ENCODE measurements at regions not wholly inside any gene's neighbourhood (a gene's known extent, or its start where the extent isn't known, plus 50 kb on each side); places are given as distances from the start of the nearest gene placed in this dataset.

DNA sequence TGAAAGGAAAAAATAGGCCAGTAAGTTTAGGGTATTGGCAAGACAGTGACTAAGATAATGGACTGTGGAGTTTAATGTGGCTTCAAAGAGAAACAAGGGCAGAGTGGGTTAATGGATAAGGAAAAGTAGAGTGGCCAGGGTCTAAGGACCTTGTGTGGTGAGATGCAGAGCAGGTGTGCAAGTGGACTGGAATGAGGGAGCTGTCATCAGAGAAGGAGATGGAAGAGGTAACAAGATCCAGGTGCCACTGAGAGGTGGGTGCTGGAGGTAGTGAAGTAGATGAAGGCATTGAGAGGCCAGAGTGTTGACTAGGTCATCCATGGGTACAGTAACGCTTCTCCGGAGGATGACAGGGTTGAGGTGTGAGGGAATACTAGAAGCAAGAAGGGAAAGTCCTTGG is 136.1 kb downstream of the QRSL1 start:
- Histone ChIP-seq H2BK120ac (ENCODE audit: low read depth, low read length, poor library complexity, severe bottlenecking) (no peak overlapping the region), H3K9ac (ENCODE audit: extremely low read depth, insufficient read length, low read length) (no peak overlapping the region), H3K4me1 (ENCODE audit: insufficient read depth, low read length) (no peaks in the 10 kb centered on the region), H2BK20ac (ENCODE audit: low read depth, low read length, poor library complexity, severe bottlenecking) (no peak overlapping the region), H3K56ac (ENCODE audit: insufficient read length, low read depth, low read length) (no peak overlapping the region), H3K4me2 (ENCODE audit: insufficient read depth, insufficient read length, low read length) (no peak overlapping the region), H4K8ac (replicated peaks; ENCODE audit: insufficient read length, low read depth, low read length) (no peak overlapping the region), H3K27ac (ENCODE audit: insufficient read length, low read depth, low read length) (no peak overlapping the region), H2AK5ac (ENCODE audit: insufficient read length, low read length) (no peak overlapping the region), H2BK15ac (ENCODE audit: low read depth, low read length) (no peak overlapping the region), H3K79me1 (ENCODE audit: insufficient read depth, low read depth, low read length, poor library complexity, severe bottlenecking) (no peaks in the 10 kb centered on the region), H2BK5ac (ENCODE audit: insufficient read length, low read length) (no peak overlapping the region), H4K20me1 (ENCODE audit: control insufficient read depth, insufficient read depth, insufficient read length) (no peaks in the 10 kb centered on the region), H2BK12ac (ENCODE audit: insufficient read length, low read depth, low read length) (no peak overlapping the region), H3K14ac (ENCODE audit: insufficient read depth, low read length) (no peak overlapping the region), H3K9me3 (ENCODE audit: control insufficient read depth, low read depth, low read length) (peaks cover 4% of the 10 kb centered on the region), H3K27me3 (ENCODE audit: insufficient read depth, low read length) (no peaks in the 10 kb centered on the region), H3K23me2 (ENCODE audit: insufficient read length, low read depth, low read length, poor library complexity, severe bottlenecking) (no peaks in the 10 kb centered on the region), H3K18ac (ENCODE audit: insufficient read length, low read depth, low read length) (no peak overlapping the region), H4K5ac (ENCODE audit: insufficient read length, low read depth, low read length) (no peak overlapping the region), H3T11ph (ENCODE audit: low read length) (no peak overlapping the region), H3K79me2 (ENCODE audit: insufficient read depth, low read length) (no peaks in the 10 kb centered on the region), H4K91ac (ENCODE audit: insufficient read length, low read depth, low read length) (no peak overlapping the region), H2AFZ (ENCODE audit: low read length) (no peak overlapping the region), H3K4ac (ENCODE audit: low read depth, low read length) (no peak overlapping the region), H3K23ac (ENCODE audit: insufficient read length, low read depth, low read length) (no peak overlapping the region)
- no CpG with 5 or more reads among the region's 2 CpGs for whole genome bisulfite sequencing (ENCODE audit: extremely low coverage, insufficient read length, low lambda C conversion rate)
- Mint-ChIP-seq H3K27me3 (ENCODE audit: low read depth) (no peaks in the 10 kb centered on the region), H3K4me3 (no peak overlapping the region), H3K9me3 (peaks cover 28 to 31% of the 10 kb centered on the region in 2 experiments), H3K4me1 (no peaks in the 10 kb centered on the region), H3K27ac (no peak overlapping the region), H3K36me3 (ENCODE audit: insufficient read depth in 1 of 3, low read depth in 3 of 3) (peaks cover 4 to 33% (median 13%) of the 10 kb centered on the region in 3 experiments)
- TF ChIP-seq, protein P1, sequence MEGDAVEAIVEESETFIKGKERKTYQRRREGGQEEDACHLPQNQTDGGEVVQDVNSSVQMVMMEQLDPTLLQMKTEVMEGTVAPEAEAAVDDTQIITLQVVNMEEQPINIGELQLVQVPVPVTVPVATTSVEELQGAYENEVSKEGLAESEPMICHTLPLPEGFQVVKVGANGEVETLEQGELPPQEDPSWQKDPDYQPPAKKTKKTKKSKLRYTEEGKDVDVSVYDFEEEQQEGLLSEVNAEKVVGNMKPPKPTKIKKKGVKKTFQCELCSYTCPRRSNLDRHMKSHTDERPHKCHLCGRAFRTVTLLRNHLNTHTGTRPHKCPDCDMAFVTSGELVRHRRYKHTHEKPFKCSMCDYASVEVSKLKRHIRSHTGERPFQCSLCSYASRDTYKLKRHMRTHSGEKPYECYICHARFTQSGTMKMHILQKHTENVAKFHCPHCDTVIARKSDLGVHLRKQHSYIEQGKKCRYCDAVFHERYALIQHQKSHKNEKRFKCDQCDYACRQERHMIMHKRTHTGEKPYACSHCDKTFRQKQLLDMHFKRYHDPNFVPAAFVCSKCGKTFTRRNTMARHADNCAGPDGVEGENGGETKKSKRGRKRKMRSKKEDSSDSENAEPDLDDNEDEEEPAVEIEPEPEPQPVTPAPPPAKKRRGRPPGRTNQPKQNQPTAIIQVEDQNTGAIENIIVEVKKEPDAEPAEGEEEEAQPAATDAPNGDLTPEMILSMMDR (conservative IDR thresholded peaks at IDR 0.05), result no peak
- no peak for DNase-seq

Measured in H9 (cell line).